GM10266 (cell line): ENCODE measurements at regions not wholly inside any gene's neighbourhood (a gene's known extent, or its start where the extent isn't known, plus 50 kb on each side); places are given as distances from the start of the nearest gene placed in this dataset.

Experiments
- DNase-seq: peaks from one replicate; pipeline ENCODE4 v3.0.0; 2012; ENCODE audit errors: extremely low spot score
- CTCF ChIP-seq: IDR thresholded peaks from 2 replicates; pipeline ENCODE4 v1.5.1; 2012; ENCODE audit warnings: mild to moderate bottlenecking, low read depth; ENCODE audit not compliant: control insufficient read depth, insufficient read depth; ENCODE audit errors: missing control alignments

GRCh38 chr21:43324596-43324995, 102.3 kb downstream of the SIK1 start:
- no peak for DNase-seq
- no peak for TF ChIP-seq CTCF

- DNase-seq, result no peak
- TF ChIP-seq CTCF, result no peak
Measured at GRCh38 chr21:43323244-43324005, 103.5 kb downstream of the SIK1 start.

GRCh38 chr21:43322805-43323204, 104.1 kb downstream of the SIK1 start:
- TF ChIP-seq CTCF, result no peak
- DNase-seq, result no peak

- no peak for TF ChIP-seq CTCF
- DNase-seq, result no peak
Measured at GRCh38 chr21:43322311-43322710, 104.6 kb downstream of the SIK1 start.

GRCh38 chr21:43321611-43322010, 105.3 kb downstream of the SIK1 start:
- TF ChIP-seq CTCF, result no peak

GRCh38 chr21:43321111-43321510, 105.8 kb downstream of the SIK1 start:
- TF ChIP-seq CTCF, result no peak
- no peak for DNase-seq

More at GRCh38 chr21:43321611-43322010, 105.3 kb downstream of the SIK1 start:
- DNase-seq, result no peak

- no peak for TF ChIP-seq CTCF
Measured at GRCh38 chr21:43320526-43320925, 106.4 kb downstream of the SIK1 start.

More at GRCh38 chr21:43320526-43320925, 106.4 kb downstream of the SIK1 start:
- DNase-seq, result no peak
